ENCODE measurements at regions not wholly inside any gene's neighbourhood (a gene's known extent, or its start where the extent isn't known, plus 50 kb on each side); places are given as distances from the start of the nearest gene placed in this dataset.

- H3K9ac ChIP-seq (ENCODE audit: low read depth in 1 of 2, low read length in 2 of 2) = no peak overlapping the region
- TF ChIP-seq RXRA (IDR thresholded peaks at IDR 0.05) = no peak
- no peak for TF ChIP-seq FOXA2 (IDR thresholded peaks at IDR 0.05)
- TF ChIP-seq NR2F2 (IDR thresholded peaks at IDR 0.05) = no peak
- TF ChIP-seq MAX (IDR thresholded peaks at IDR 0.05) = no peak
- TF ChIP-seq SP1 (IDR thresholded peaks at IDR 0.05) = no peak
- TF ChIP-seq RAD21 (IDR thresholded peaks at IDR 0.05) = no peak
- TF ChIP-seq ZBTB33 (IDR thresholded peaks at IDR 0.05) = no peak
- TF ChIP-seq HNF4A (conservative IDR thresholded peaks at IDR 0.05) = peak in 1 of 2 donors; percentile 20
- H3K9me3 ChIP-seq (ENCODE audit: control insufficient read depth in 4 of 4, low read length in 3 of 4) = no peaks in the 10 kb centered on the region
- no peaks in the 10 kb centered on the region for H3K36me3 ChIP-seq (ENCODE audit: control insufficient read depth in 4 of 4, insufficient read depth in 3 of 4, low read depth in 1 of 4, low read length in 3 of 4)
- no peaks in the 10 kb centered on the region for H3K27me3 ChIP-seq (ENCODE audit: control insufficient read depth in 4 of 4, insufficient read depth in 4 of 4, low read length in 3 of 4)
- 17% methylated on average over 1 of the region's 1 CpG for WGBS
- no peak overlapping the region for H3K4me3 ChIP-seq (ENCODE audit: low read depth in 1 of 3, low read length in 3 of 3)
- H3K4me1 ChIP-seq (ENCODE audit: control insufficient read depth in 4 of 4, insufficient read depth in 4 of 4, low read length in 3 of 4) = no peaks in the 10 kb centered on the region
- no peak for DNase-seq (ENCODE audit: low spot score)
- no peak overlapping the region for H3K27ac ChIP-seq (ENCODE audit: low read depth in 1 of 2, low read length in 2 of 2)
Measured at GRCh38 chr13:54637366-54637765, 1608.8 kb downstream of the OLFM4 start.

- no peak for DNase-seq (ENCODE audit: low spot score)
- Histone ChIP-seq H3K4me1 (ENCODE audit: control insufficient read depth in 4 of 4, insufficient read depth in 4 of 4, low read length in 3 of 4) (no peaks in the 10 kb centered on the region), H3K27me3 (ENCODE audit: control insufficient read depth in 4 of 4, insufficient read depth in 4 of 4, low read length in 3 of 4) (no peaks in the 10 kb centered on the region), H3K9me3 (ENCODE audit: control insufficient read depth in 4 of 4, low read length in 3 of 4) (no peaks in the 10 kb centered on the region), H3K4me3 (ENCODE audit: low read depth in 1 of 3, low read length in 3 of 3) (no peak overlapping the region), H3K9ac (ENCODE audit: low read depth in 1 of 2, low read length in 2 of 2) (no peak overlapping the region), H3K36me3 (ENCODE audit: control insufficient read depth in 4 of 4, insufficient read depth in 3 of 4, low read depth in 1 of 4, low read length in 3 of 4) (no peaks in the 10 kb centered on the region), H3K27ac (ENCODE audit: low read depth in 1 of 2, low read length in 2 of 2) (no peak overlapping the region)
- TF ChIP-seq TAF1 (conservative IDR thresholded peaks at IDR 0.05) (no peak), CTCF (IDR thresholded peaks at IDR 0.05; ENCODE audit: low read depth, low read length, missing input control) (no peak), FOXA1 (IDR thresholded peaks at IDR 0.05) (no peak), FOXA2 (IDR thresholded peaks at IDR 0.05) (no peak), ZBTB33 (IDR thresholded peaks at IDR 0.05) (no peak), YY1 (IDR thresholded peaks at IDR 0.05) (no peak), RAD21 (IDR thresholded peaks at IDR 0.05) (no peak), JUND (IDR thresholded peaks at IDR 0.05) (no peak), GABPA (IDR thresholded peaks at IDR 0.05 in 1 of 2, conservative IDR thresholded peaks at IDR 0.05 in 1 of 2) (no peak), ATF3 (IDR thresholded peaks at IDR 0.05) (no peak), NR2F2 (IDR thresholded peaks at IDR 0.05) (no peak), RXRA (IDR thresholded peaks at IDR 0.05) (no peak), HNF4A (conservative IDR thresholded peaks at IDR 0.05) (no peak), MAX (IDR thresholded peaks at IDR 0.05) (no peak), HNF4G (IDR thresholded peaks at IDR 0.05) (no peak)
Measured at GRCh38 chr13:54640719-54641118, 1612.1 kb downstream of the OLFM4 start.
